ENCODE measurements at regions not wholly inside any gene's neighbourhood (a gene's known extent, or its start where the extent isn't known, plus 50 kb on each side); places are given as distances from the start of the nearest gene placed in this dataset.

DNA sequence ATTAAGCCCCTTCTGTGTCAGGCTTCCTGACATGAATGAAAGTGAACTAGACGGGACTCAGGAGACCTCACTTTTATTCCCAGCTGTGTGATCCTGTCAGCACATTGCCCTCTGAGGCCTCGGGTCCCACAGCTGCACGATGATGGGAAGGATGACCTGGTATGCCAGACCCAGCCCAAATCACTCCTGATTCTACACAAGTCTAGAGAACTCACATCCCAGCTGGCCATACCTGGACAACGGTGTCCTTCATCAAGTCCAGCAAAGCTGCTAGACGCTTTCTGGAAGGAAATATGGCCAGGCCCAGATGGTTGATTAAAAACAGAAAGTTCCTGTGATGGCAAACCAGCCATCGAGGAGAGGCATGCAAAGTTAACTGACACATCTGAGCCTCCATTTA lies 118.0 kb upstream of the FSTL4 start (continued):
- TF ChIP-seq, protein P1, sequence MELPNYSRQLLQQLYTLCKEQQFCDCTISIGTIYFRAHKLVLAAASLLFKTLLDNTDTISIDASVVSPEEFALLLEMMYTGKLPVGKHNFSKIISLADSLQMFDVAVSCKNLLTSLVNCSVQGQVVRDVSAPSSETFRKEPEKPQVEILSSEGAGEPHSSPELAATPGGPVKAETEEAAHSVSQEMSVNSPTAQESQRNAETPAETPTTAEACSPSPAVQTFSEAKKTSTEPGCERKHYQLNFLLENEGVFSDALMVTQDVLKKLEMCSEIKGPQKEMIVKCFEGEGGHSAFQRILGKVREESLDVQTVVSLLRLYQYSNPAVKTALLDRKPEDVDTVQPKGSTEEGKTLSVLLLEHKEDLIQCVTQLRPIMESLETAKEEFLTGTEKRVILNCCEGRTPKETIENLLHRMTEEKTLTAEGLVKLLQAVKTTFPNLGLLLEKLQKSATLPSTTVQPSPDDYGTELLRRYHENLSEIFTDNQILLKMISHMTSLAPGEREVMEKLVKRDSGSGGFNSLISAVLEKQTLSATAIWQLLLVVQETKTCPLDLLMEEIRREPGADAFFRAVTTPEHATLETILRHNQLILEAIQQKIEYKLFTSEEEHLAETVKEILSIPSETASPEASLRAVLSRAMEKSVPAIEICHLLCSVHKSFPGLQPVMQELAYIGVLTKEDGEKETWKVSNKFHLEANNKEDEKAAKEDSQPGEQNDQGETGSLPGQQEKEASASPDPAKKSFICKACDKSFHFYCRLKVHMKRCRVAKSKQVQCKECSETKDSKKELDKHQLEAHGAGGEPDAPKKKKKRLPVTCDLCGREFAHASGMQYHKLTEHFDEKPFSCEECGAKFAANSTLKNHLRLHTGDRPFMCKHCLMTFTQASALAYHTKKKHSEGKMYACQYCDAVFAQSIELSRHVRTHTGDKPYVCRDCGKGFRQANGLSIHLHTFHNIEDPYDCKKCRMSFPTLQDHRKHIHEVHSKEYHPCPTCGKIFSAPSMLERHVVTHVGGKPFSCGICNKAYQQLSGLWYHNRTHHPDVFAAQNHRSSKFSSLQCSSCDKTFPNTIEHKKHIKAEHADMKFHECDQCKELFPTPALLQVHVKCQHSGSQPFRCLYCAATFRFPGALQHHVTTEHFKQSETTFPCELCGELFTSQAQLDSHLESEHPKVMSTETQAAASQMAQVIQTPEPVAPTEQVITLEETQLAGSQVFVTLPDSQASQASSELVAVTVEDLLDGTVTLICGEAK (IDR thresholded peaks at IDR 0.05; ENCODE audit: borderline replicate concordance): no peak

DNA sequence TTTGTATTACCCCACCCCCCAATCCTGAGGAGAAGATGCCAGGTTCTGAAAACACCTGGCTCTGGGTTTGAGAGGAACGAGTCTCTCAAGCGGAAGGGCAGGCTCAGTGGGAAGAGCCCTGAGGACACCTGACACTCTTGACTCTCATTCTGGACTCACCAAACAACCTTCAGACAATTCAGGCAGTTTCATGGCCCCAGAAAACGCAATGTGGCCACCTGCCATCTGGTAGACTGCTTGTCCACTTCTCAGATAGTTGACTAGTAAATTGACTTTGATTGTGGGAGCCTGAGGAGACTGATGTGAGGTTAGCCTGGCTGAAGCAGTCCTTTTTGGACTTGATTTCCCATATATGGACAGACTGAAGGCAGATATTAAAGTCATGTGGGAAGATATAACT lies 117.5 kb upstream of the FSTL4 start:
- no peak overlapping the region for H3K27ac ChIP-seq (ENCODE audit: control insufficient read depth, insufficient read depth)
- H3K9ac ChIP-seq (ENCODE audit: control insufficient read depth, insufficient read depth, low read length): no peak overlapping the region
- ChIA-PET RAD21 (ENCODE audit: unreplicated experiment) (no interaction called here), CTCF (no interaction called here), POLR2A (no interaction called here), SMC1A (ENCODE audit: uncharacterized antibody, unreplicated experiment) (interaction anchor here (1.4 kb wide), 1 partner anchor 10 kb away, joined by 3 read pairs; no protein-coding TSS in a partner anchor)
- FAIRE-seq: no peak
- ATAC-seq: no peak
- H3K4me1 ChIP-seq (ENCODE audit: control insufficient read depth, insufficient read depth, low read length): no peaks in the 10 kb centered on the region
- H3K4me3 ChIP-seq: no peak overlapping the region
- H3K9me3 ChIP-seq (replicated peaks; ENCODE audit: control insufficient read depth, insufficient read depth, low read length): no peaks in the 10 kb centered on the region; the same call in 1 of the 3 replicates
- WGBS (ENCODE audit: insufficient coverage, insufficient replicate concordance, low lambda C conversion rate, missing lambda C conversion rate): 41% methylated on average over 3 of the region's 3 CpGs
- no peaks in the 10 kb centered on the region for H4K20me1 ChIP-seq (ENCODE audit: control insufficient read depth, insufficient read depth)
- no peak overlapping the region for H3K4me2 ChIP-seq (ENCODE audit: control insufficient read depth, insufficient read depth)
- H3K79me2 ChIP-seq (ENCODE audit: control insufficient read depth, insufficient read depth, low read length): no peaks in the 10 kb centered on the region
- in situ Hi-C loops (cut with MboI): no loop called here
- no TSS peak for BruUV-seq (replicated peaks)
- H2AFZ ChIP-seq (ENCODE audit: control insufficient read depth, low read depth, low read length): no peak overlapping the region
- TF ChIP-seq SUPT20H (IDR thresholded peaks at IDR 0.05; ENCODE audit: borderline replicate concordance, control insufficient read depth, low read depth, low read length): no peak
- H3K27me3 ChIP-seq (replicated peaks in 1 of 2; ENCODE audit: control insufficient read depth in 2 of 2, insufficient read depth in 2 of 2, low read length in 1 of 2): no peaks in the 10 kb centered on the region; a peak in 2 of 4 replicates
- H3K36me3 ChIP-seq (ENCODE audit: control insufficient read depth in 2 of 2, insufficient read depth in 2 of 2, low read length in 1 of 2): no peaks in the 10 kb centered on the region
- DNase-seq (ENCODE audit: low read depth, low spot score): no peak
- intact Hi-C loops (cut with micrococcal nuclease; ENCODE audit: unreplicated experiment): no loop called here
